H1 (cell line): ENCODE measurements at regions not wholly inside any gene's neighbourhood (a gene's known extent, or its start where the extent isn't known, plus 50 kb on each side); places are given as distances from the start of the nearest gene placed in this dataset.

Experiments
- CTCF ChIA-PET: fragments of 300-600 bp; sonication (Branson Sonifier 250); formaldehyde crosslinking; loops from one replicate; lab custom pipeline; 2021; ENCODE audit not compliant: partially characterized antibody; lab: Charles Lee
- POLR2A ChIA-PET: fragments of 300-600 bp; sonication (Branson Sonifier 250); formaldehyde crosslinking; loops from one replicate; lab custom pipeline; 2021; ENCODE audit warnings: inconsistent platforms; ENCODE audit not compliant: partially characterized antibody; lab: Charles Lee
- DNase-seq, 2 experiments: peaks; one replicate each; pipeline versions ENCODE4 v3.0.0 to v3.0.0-alpha.2; 2010 to 2022; ENCODE audit warnings: low spot score in 2 of 2, low read depth in 1 of 2, mixed read lengths in 1 of 2
- FAIRE-seq: peaks from 2 replicates; lab custom pipeline; 2011; peaks lifted over from hg19 to GRCh38; lab: Jason Lieb, UNC
- H2AFZ ChIP-seq: 2 replicates; pipeline ENCODE4 v1.8.1; 2012; ENCODE audit warnings: low read length, inconsistent platforms
- H2AK5ac ChIP-seq: 2 replicates; pipeline ENCODE4 v1.6.1; 2013; ENCODE audit warnings: low read depth, low read length
- H2BK120ac ChIP-seq: replicated peaks from 2 replicates; pipeline ENCODE3; 2013; ENCODE audit warnings: low read depth, low read length, inconsistent platforms
- H2BK12ac ChIP-seq: 2 replicates; pipeline ENCODE4 v1.6.1; 2013; ENCODE audit warnings: low read depth, low read length
- H2BK15ac ChIP-seq: 2 replicates; pipeline ENCODE4 v1.6.1; 2013; ENCODE audit warnings: low read length
- H2BK20ac ChIP-seq: 2 replicates; pipeline ENCODE4 v1.6.1; 2013; ENCODE audit warnings: low read length
- H2BK5ac ChIP-seq: 2 replicates; pipeline ENCODE4 v1.6.1; 2013; ENCODE audit warnings: low read depth, low read length
- H3K14ac ChIP-seq: 2 replicates; pipeline ENCODE4 v1.6.1; 2013; ENCODE audit warnings: inconsistent platforms; ENCODE audit not compliant: insufficient read length
- H3K18ac ChIP-seq: 2 replicates; pipeline ENCODE4 v1.6.1; 2013; ENCODE audit warnings: low read length; ENCODE audit errors: extremely low read depth
- H3K23ac ChIP-seq: 2 replicates; pipeline ENCODE4 v1.6.1; 2013; ENCODE audit warnings: inconsistent platforms; ENCODE audit not compliant: insufficient read length
- H3K23me2 ChIP-seq: 2 replicates; pipeline ENCODE4 v1.6.1; 2013; ENCODE audit warnings: low read depth, low read length
- H3K27ac ChIP-seq: 2 replicates; pipeline ENCODE4 v1.6.1; 2011; ENCODE audit warnings: low read depth, low read length, inconsistent platforms
- H3K27me3 ChIP-seq, 4 experiments: replicated peaks in 1 of 4; 1 replicate in 1 of 4; 2 replicates in 3 of 4; pipeline versions ENCODE4 v1.6.1 to v1.8.1; 2011 to 2013; ENCODE audit warnings: low read length in 3 of 4, mild to moderate bottlenecking in 3 of 4, inconsistent platforms in 2 of 4, mixed read lengths in 2 of 4, moderate library complexity in 1 of 4; ENCODE audit not compliant: control insufficient read depth in 3 of 4, insufficient read depth in 3 of 4; ENCODE audit errors: extremely low read depth in 1 of 4
- H3K36me3 ChIP-seq, 4 experiments: 2 replicates each; pipeline versions ENCODE4 v1.6.1 to v1.8.1; 2011 to 2013; ENCODE audit warnings: mild to moderate bottlenecking in 4 of 4, low read length in 3 of 4, moderate library complexity in 2 of 4, control low read depth in 1 of 4, inconsistent platforms in 1 of 4; ENCODE audit not compliant: insufficient read depth in 4 of 4, control insufficient read depth in 2 of 4
- H3K4ac ChIP-seq: replicated peaks from 2 replicates; pipeline ENCODE3; 2013; ENCODE audit warnings: low read length, low read depth, mixed read lengths, inconsistent platforms; ENCODE audit not compliant: insufficient read length
- H3K4me1 ChIP-seq, 4 experiments: replicated peaks in 1 of 4; 1 replicate in 1 of 4; 2 replicates in 3 of 4; pipeline versions ENCODE4 v1.6.1 to v1.8.1; 2011 to 2013; ENCODE audit warnings: low read length in 3 of 4, inconsistent platforms in 2 of 4, mixed read lengths in 1 of 4; ENCODE audit not compliant: insufficient read depth in 4 of 4, control insufficient read depth in 3 of 4
- H3K4me2 ChIP-seq, 2 experiments: 2 replicates each; pipeline versions ENCODE4 v1.6.1 to v1.8.1; 2011 to 2013; ENCODE audit warnings: low read depth in 2 of 2, low read length in 2 of 2, control low read depth in 1 of 2, inconsistent platforms in 1 of 2, mild to moderate bottlenecking in 1 of 2; ENCODE audit not compliant: insufficient read depth in 1 of 2
- H3K4me3 ChIP-seq, 4 experiments: fragments of 200-600, 300-600 bp in 1 of 4; sonication (generic), shearing (Covaris generic), sonication (Bioruptor Twin) in 1 of 4; 2 replicates each; pipeline versions ENCODE4 v1.5.1 to v1.8.1; 2011 to 2016; ENCODE audit warnings: low read length in 4 of 4, low read depth in 3 of 4, control low read depth in 2 of 4, inconsistent platforms in 2 of 4, mild to moderate bottlenecking in 2 of 4, mixed read lengths in 1 of 4, moderate library complexity in 1 of 4; ENCODE audit not compliant: insufficient read depth in 2 of 4; ENCODE audit errors: extremely low read depth in 1 of 4
- H3K56ac ChIP-seq: replicated peaks from 2 replicates; pipeline ENCODE3; 2013; ENCODE audit warnings: low read depth, mild to moderate bottlenecking, mixed read lengths, low read length, inconsistent platforms; ENCODE audit not compliant: insufficient read length
- H3K79me1 ChIP-seq: 2 replicates; pipeline ENCODE4 v1.6.1; 2013; ENCODE audit warnings: low read depth, low read length, control low read depth
- H3K79me2 ChIP-seq, 2 experiments: 2 replicates each; pipeline versions ENCODE4 v1.6.1 to v1.8.1; 2012 to 2013; ENCODE audit warnings: low read length in 2 of 2, mild to moderate bottlenecking in 2 of 2, inconsistent platforms in 1 of 2; ENCODE audit not compliant: insufficient read depth in 2 of 2, control insufficient read depth in 1 of 2
- H3K9ac ChIP-seq, 4 experiments: replicated peaks in 1 of 4; 1 replicate in 1 of 4; 2 replicates in 3 of 4; pipeline versions ENCODE4 v1.6.1 to v1.8.1; 2011 to 2013; ENCODE audit warnings: low read depth in 3 of 4, low read length in 3 of 4, control low read depth in 2 of 4, mild to moderate bottlenecking in 2 of 4, moderate library complexity in 2 of 4, inconsistent platforms in 1 of 4; ENCODE audit errors: extremely low read depth in 1 of 4
- H3K9me3 ChIP-seq, 2 experiments: 2 replicates each; pipeline versions ENCODE4 v1.6.1 to v1.8.1; 2012 to 2013; ENCODE audit warnings: mild to moderate bottlenecking in 2 of 2, moderate library complexity in 2 of 2, control low read depth in 1 of 2, inconsistent platforms in 1 of 2, low read depth in 1 of 2, low read length in 1 of 2, mixed read lengths in 1 of 2; ENCODE audit not compliant: insufficient read depth in 2 of 2
- H4K20me1 ChIP-seq, 2 experiments: replicated peaks in 1 of 2; 2 replicates each; pipeline versions ENCODE3 to v1.8.1; 2011 to 2013; ENCODE audit warnings: inconsistent platforms in 2 of 2, low read length in 2 of 2, mild to moderate bottlenecking in 1 of 2; ENCODE audit not compliant: insufficient read depth in 2 of 2, control insufficient read depth in 1 of 2
- H4K5ac ChIP-seq: 2 replicates; pipeline ENCODE4 v1.6.1; 2013; ENCODE audit warnings: low read length, low read depth, mixed read lengths, inconsistent platforms; ENCODE audit not compliant: insufficient read length
- H4K8ac ChIP-seq: 2 replicates; pipeline ENCODE4 v1.8.0; 2013; ENCODE audit warnings: mild to moderate bottlenecking, moderate library complexity, low read length, inconsistent platforms; ENCODE audit not compliant: insufficient read depth; ENCODE audit errors: extremely low read depth
- H4K91ac ChIP-seq: replicated peaks from 2 replicates; pipeline ENCODE3; 2013; ENCODE audit warnings: low read length, mixed read lengths, inconsistent platforms; ENCODE audit not compliant: insufficient read length
- HDAC6 ChIP-seq: IDR thresholded peaks from one replicate; pipeline ENCODE4 v1.7.1; 2012; ENCODE audit warnings: low read depth, mild to moderate bottlenecking, inconsistent platforms, low read length, moderate library complexity
- JUN ChIP-seq: IDR thresholded peaks from 2 replicates; pipeline ENCODE4 v1.6.1; 2011; ENCODE audit warnings: low read depth, mild to moderate bottlenecking, improper control_type of control experiment, low read length
- POLR2A ChIP-seq, 2 experiments: IDR thresholded peaks; 1 replicate in 1 of 2; 2 replicates in 1 of 2; pipeline ENCODE4 v1.6.1; 2011; ENCODE audit warnings: low read depth in 2 of 2, low read length in 2 of 2, mild to moderate bottlenecking in 2 of 2; ENCODE audit errors: control extremely low read depth in 1 of 2
- RXRA ChIP-seq: IDR thresholded peaks from 2 replicates; pipeline ENCODE4 v1.6.1; 2011; ENCODE audit warnings: low read depth, mild to moderate bottlenecking, low read length, moderate library complexity; ENCODE audit not compliant: insufficient read depth
- SAP30 ChIP-seq: fragments of 300-600 bp; sonication (generic); IDR thresholded peaks from 2 replicates; pipeline ENCODE4 v1.7.1; 2012; ENCODE audit warnings: low read length, moderate library complexity, mild to moderate bottlenecking, inconsistent platforms; ENCODE audit not compliant: insufficient read depth, insufficient replicate concordance
- WGBS, 2 experiments: shearing (Covaris generic) in 1 of 2; methylation state at CpG; one replicate each; pipeline versions ENCODE4 v1.1.6 to v1.1.7; 2013 to 2015; ENCODE audit warnings: low lambda C conversion rate in 2 of 2, mixed read lengths in 2 of 2, inconsistent platforms in 1 of 2, low coverage in 1 of 2, missing lambda C conversion rate in 1 of 2; ENCODE audit not compliant: insufficient replicate concordance in 2 of 2, insufficient coverage in 1 of 2, insufficient read length in 1 of 2; ENCODE audit errors: extremely low coverage in 1 of 2, missing lambda C conversion rate in 1 of 2; 5-methylcytosine and 5-hydroxymethylcytosine counted together
- TF ChIP-seq, protein P1 (sequence below): IDR thresholded peaks from 2 replicates; pipeline ENCODE4 v1.6.1; 2011; ENCODE audit warnings: low read depth, mild to moderate bottlenecking, low read length; ENCODE audit not compliant: insufficient read depth
- TF ChIP-seq, protein P2 (sequence below): IDR thresholded peaks from 2 replicates; pipeline ENCODE4 v1.6.1; 2012; ENCODE audit warnings: inconsistent platforms

DNA sequence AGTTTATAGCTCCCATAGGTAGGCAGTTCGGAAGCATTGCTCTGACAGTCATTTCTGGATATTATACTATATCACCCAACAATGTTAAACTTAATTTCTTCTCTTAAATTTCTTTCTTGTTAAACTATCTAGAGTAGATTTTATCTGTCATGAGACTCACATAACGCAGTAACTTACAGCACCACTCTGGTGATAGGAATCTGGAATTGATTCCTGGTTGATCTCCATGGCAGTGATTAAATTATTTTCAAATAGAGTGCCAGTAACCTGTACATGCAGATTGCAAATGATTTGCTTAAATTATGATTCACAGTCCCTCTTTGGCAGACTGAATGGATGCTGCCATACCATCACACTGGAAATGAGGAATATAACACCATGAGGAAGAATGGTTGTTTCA is 722.1 kb downstream of the DACH1 start:
- Histone ChIP-seq H2AK5ac (no peak overlapping the region), H3K9me3 (no peaks in the 10 kb centered on the region), H3K4ac (no peak overlapping the region), H3K23ac (no peak overlapping the region), H2AFZ (no peak overlapping the region), H3K14ac (no peak overlapping the region), H4K91ac (no peak overlapping the region), H2BK20ac (no peak overlapping the region), H4K8ac (no peak overlapping the region), H3K4me2 (no peak overlapping the region), H4K5ac (no peak overlapping the region), H3K27ac (no peak overlapping the region), H3K9ac (no peak overlapping the region), H4K20me1 (no peaks in the 10 kb centered on the region), H3K4me3 (no peak overlapping the region), H3K79me1 (no peaks in the 10 kb centered on the region), H3K27me3 (no peaks in the 10 kb centered on the region), H2BK12ac (no peak overlapping the region), H2BK5ac (no peak overlapping the region), H3K36me3 (no peaks in the 10 kb centered on the region), H3K4me1 (peaks cover 0 to 2% (median 0%) of the 10 kb centered on the region in 4 experiments; a peak in 1 of 7 replicates), H2BK120ac (no peak overlapping the region), H2BK15ac (no peak overlapping the region), H3K23me2 (peaks cover 2% of the 10 kb centered on the region; the same call in 1 of the 2 replicates), H3K56ac (no peak overlapping the region), H3K79me2 (no peaks in the 10 kb centered on the region), H3K18ac (no peak overlapping the region)
- ChIA-PET CTCF (interaction anchor here (0.6 kb wide), 1 partner anchor 182 kb away, joined by 3 read pairs; no protein-coding TSS in a partner anchor), POLR2A (no interaction called here)
- WGBS, 2 experiments: 81% methylated on average over 2 of the region's 2 CpGs; no CpG with 5 or more reads in 1 of the 2 experiments
- FAIRE-seq: no peak
- DNase-seq: no peak
- TF ChIP-seq, protein P1, sequence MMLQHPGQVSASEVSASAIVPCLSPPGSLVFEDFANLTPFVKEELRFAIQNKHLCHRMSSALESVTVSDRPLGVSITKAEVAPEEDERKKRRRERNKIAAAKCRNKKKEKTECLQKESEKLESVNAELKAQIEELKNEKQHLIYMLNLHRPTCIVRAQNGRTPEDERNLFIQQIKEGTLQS: no peak
- TF ChIP-seq, protein P2, sequence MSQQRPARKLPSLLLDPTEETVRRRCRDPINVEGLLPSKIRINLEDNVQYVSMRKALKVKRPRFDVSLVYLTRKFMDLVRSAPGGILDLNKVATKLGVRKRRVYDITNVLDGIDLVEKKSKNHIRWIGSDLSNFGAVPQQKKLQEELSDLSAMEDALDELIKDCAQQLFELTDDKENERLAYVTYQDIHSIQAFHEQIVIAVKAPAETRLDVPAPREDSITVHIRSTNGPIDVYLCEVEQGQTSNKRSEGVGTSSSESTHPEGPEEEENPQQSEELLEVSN: no peak
- TF ChIP-seq SAP30 (no peak), POLR2A (IDR thresholded peaks at IDR 0.05; ENCODE audit: control extremely low read depth in 1 of 2, low read depth in 2 of 2, low read length in 2 of 2) (no peak), HDAC6 (no peak), RXRA (no peak), JUN (no peak)
